Left colon (tissue), 2 donors: ENCODE measurements at regions not wholly inside any gene's neighbourhood (a gene's known extent, or its start where the extent isn't known, plus 50 kb on each side); places are given as distances from the start of the nearest gene placed in this dataset.
"Not testable (repeated sequence)": the region's sequence is repeated elsewhere in the genome, so short reads cannot be mapped to it uniquely, and the experiment has no call there.

Experiments
- ATAC-seq: fragments of 200-7000 bp; cut with Tn5 transposase; one replicate; pipeline ENCODE4 v1.9.1; 2020; ENCODE audit warnings: mild to moderate bottlenecking, moderate library complexity
- DNase-seq, 2 donors: peaks; one replicate each; pipeline ENCODE4 v3.0.0-alpha.2; 2020
- intact Hi-C, 2 donors: fragments of 100-400 bp; cut with DNase I in 1 of 2; cut with micrococcal nuclease in 1 of 2; formaldehyde crosslinking; loops; one replicate each; pipeline versions ENCODE4 v1.11.2 to v1.14.0; 2022; cut with DNase I, micrococcal nuclease
- donor health status: DM: no; HTN: no; CAD: no.
- donor health status: DM: yes; HTN: yes; CAD: no.

- DNase-seq = no peak
- ATAC-seq = no peak
- intact Hi-C loops = no loop called here
These were observed 94.4 kb upstream of the SEMA3C start for GRCh38 chr7:81013083-81013817.

GRCh38 chr7:81008901-81009300 lies 90.0 kb upstream of the SEMA3C start:
- ATAC-seq (no peak), DNase-seq (no peak)

GRCh38 chr7:81007051-81007450 lies 88.2 kb upstream of the SEMA3C start:
- ATAC-seq = no peak
- intact Hi-C loops = no loop called here
- DNase-seq = no peak

More at GRCh38 chr7:81008901-81009300, 90.0 kb upstream of the SEMA3C start:
- intact Hi-C loops = no loop called here

GRCh38 chr7:81005254-81005653 lies 86.4 kb upstream of the SEMA3C start:
- DNase-seq (no peak), ATAC-seq (no peak)
- intact Hi-C loops = no loop called here

GRCh38 chr7:81004098-81004497 lies 85.2 kb upstream of the SEMA3C start:
- no peak for ATAC-seq
- no peak for DNase-seq
- intact Hi-C loops = no loop called here

- DNase-seq (no peak), ATAC-seq (no peak)
- intact Hi-C loops = no loop called here
These were observed 84.5 kb upstream of the SEMA3C start for GRCh38 chr7:81003326-81003725.

GRCh38 chr7:81002421-81002820 lies 83.6 kb upstream of the SEMA3C start:
- intact Hi-C loops = no loop called here

GRCh38 chr7:80999771-81000170 lies 80.9 kb upstream of the SEMA3C start:
- ATAC-seq (no peak), DNase-seq (no peak)
- intact Hi-C loops = no loop called here

More at GRCh38 chr7:81002421-81002820, 83.6 kb upstream of the SEMA3C start:
- ATAC-seq (no peak), DNase-seq (no peak)

GRCh38 chr7:80999100-80999499 lies 80.2 kb upstream of the SEMA3C start:
- DNase-seq (no peak), ATAC-seq (no peak)
- intact Hi-C loops = no loop called here

GRCh38 chr7:80997841-80998240 lies 79.0 kb upstream of the SEMA3C start:
- ATAC-seq (no peak), DNase-seq (no peak)
- intact Hi-C loops = no loop called here

GRCh38 chr7:80996236-80996635 lies 77.4 kb upstream of the SEMA3C start:
- intact Hi-C loops, ATAC-seq, DNase-seq: not testable (repeated sequence)

- no peak for DNase-seq
- no peak for ATAC-seq
- intact Hi-C loops = no loop called here
These were observed 72.8 kb upstream of the SEMA3C start for GRCh38 chr7:80991654-80992053.

GRCh38 chr7:80984619-80985018 lies 65.8 kb upstream of the SEMA3C start:
- intact Hi-C loops = no loop called here
- ATAC-seq (no peak), DNase-seq (no peak)

- intact Hi-C loops = no loop called here
These were observed 62.6 kb upstream of the SEMA3C start for GRCh38 chr7:80981405-80981804.

GRCh38 chr7:80977751-80978150 lies 58.9 kb upstream of the SEMA3C start:
- no peak for ATAC-seq
- intact Hi-C loops = no loop called here
- DNase-seq = no peak

More at GRCh38 chr7:80981405-80981804, 62.6 kb upstream of the SEMA3C start:
- ATAC-seq (no peak), DNase-seq (no peak)

- DNase-seq = no peak
- intact Hi-C loops = no loop called here
- ATAC-seq = no peak
These were observed 55.8 kb upstream of the SEMA3C start for GRCh38 chr7:80974396-80975358.

- ATAC-seq (no peak), DNase-seq (no peak)
- intact Hi-C loops = no loop called here
These were observed 52.4 kb upstream of the SEMA3C start for GRCh38 chr7:80971225-80971624.
